ENCODE measurements at regions not wholly inside any gene's neighbourhood (a gene's known extent, or its start where the extent isn't known, plus 50 kb on each side); places are given as distances from the start of the nearest gene placed in this dataset.

DNA sequence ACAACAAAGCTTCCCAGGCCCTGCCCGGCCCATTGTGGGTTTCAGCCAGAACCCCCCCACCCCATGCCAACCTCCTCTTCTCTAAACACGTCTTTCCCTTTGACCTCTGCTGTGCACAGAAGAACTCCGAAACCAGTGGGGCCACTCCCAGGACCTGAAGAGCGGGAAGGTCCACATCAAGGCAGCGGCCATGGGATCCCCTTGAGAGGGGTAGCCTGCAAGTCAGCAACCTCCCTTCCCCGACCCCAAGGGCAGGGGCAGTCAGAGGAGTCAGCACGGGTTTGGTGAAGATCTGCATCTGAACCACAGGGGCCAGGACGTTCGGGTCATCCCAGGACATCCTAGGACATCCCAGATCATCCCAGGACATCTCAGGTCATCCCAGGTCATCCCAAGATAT is 379.9 kb upstream of the IRX4 start:
- TF ChIP-seq, protein P1, sequence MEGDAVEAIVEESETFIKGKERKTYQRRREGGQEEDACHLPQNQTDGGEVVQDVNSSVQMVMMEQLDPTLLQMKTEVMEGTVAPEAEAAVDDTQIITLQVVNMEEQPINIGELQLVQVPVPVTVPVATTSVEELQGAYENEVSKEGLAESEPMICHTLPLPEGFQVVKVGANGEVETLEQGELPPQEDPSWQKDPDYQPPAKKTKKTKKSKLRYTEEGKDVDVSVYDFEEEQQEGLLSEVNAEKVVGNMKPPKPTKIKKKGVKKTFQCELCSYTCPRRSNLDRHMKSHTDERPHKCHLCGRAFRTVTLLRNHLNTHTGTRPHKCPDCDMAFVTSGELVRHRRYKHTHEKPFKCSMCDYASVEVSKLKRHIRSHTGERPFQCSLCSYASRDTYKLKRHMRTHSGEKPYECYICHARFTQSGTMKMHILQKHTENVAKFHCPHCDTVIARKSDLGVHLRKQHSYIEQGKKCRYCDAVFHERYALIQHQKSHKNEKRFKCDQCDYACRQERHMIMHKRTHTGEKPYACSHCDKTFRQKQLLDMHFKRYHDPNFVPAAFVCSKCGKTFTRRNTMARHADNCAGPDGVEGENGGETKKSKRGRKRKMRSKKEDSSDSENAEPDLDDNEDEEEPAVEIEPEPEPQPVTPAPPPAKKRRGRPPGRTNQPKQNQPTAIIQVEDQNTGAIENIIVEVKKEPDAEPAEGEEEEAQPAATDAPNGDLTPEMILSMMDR (IDR thresholded peaks at IDR 0.05; ENCODE audit: control extremely low read depth in 1 of 3, insufficient read depth in 1 of 3, low read depth in 1 of 3, low read length in 3 of 3) = no peak
- TF ChIP-seq POLR2AphosphoS5 (IDR thresholded peaks at IDR 0.05; ENCODE audit: low read depth, low read length) = no peak
- TF ChIP-seq BRCA1 (IDR thresholded peaks at IDR 0.05; ENCODE audit: low read depth, low read length) = no peak
- no peak for TF ChIP-seq TCF12 (IDR thresholded peaks at IDR 0.05; ENCODE audit: low read depth, low read length)
- TF ChIP-seq POLR2A (IDR thresholded peaks at IDR 0.05; ENCODE audit: control extremely low read depth in 1 of 2, low read depth in 2 of 2, low read length in 2 of 2) = no peak
- TF ChIP-seq, protein P2, sequence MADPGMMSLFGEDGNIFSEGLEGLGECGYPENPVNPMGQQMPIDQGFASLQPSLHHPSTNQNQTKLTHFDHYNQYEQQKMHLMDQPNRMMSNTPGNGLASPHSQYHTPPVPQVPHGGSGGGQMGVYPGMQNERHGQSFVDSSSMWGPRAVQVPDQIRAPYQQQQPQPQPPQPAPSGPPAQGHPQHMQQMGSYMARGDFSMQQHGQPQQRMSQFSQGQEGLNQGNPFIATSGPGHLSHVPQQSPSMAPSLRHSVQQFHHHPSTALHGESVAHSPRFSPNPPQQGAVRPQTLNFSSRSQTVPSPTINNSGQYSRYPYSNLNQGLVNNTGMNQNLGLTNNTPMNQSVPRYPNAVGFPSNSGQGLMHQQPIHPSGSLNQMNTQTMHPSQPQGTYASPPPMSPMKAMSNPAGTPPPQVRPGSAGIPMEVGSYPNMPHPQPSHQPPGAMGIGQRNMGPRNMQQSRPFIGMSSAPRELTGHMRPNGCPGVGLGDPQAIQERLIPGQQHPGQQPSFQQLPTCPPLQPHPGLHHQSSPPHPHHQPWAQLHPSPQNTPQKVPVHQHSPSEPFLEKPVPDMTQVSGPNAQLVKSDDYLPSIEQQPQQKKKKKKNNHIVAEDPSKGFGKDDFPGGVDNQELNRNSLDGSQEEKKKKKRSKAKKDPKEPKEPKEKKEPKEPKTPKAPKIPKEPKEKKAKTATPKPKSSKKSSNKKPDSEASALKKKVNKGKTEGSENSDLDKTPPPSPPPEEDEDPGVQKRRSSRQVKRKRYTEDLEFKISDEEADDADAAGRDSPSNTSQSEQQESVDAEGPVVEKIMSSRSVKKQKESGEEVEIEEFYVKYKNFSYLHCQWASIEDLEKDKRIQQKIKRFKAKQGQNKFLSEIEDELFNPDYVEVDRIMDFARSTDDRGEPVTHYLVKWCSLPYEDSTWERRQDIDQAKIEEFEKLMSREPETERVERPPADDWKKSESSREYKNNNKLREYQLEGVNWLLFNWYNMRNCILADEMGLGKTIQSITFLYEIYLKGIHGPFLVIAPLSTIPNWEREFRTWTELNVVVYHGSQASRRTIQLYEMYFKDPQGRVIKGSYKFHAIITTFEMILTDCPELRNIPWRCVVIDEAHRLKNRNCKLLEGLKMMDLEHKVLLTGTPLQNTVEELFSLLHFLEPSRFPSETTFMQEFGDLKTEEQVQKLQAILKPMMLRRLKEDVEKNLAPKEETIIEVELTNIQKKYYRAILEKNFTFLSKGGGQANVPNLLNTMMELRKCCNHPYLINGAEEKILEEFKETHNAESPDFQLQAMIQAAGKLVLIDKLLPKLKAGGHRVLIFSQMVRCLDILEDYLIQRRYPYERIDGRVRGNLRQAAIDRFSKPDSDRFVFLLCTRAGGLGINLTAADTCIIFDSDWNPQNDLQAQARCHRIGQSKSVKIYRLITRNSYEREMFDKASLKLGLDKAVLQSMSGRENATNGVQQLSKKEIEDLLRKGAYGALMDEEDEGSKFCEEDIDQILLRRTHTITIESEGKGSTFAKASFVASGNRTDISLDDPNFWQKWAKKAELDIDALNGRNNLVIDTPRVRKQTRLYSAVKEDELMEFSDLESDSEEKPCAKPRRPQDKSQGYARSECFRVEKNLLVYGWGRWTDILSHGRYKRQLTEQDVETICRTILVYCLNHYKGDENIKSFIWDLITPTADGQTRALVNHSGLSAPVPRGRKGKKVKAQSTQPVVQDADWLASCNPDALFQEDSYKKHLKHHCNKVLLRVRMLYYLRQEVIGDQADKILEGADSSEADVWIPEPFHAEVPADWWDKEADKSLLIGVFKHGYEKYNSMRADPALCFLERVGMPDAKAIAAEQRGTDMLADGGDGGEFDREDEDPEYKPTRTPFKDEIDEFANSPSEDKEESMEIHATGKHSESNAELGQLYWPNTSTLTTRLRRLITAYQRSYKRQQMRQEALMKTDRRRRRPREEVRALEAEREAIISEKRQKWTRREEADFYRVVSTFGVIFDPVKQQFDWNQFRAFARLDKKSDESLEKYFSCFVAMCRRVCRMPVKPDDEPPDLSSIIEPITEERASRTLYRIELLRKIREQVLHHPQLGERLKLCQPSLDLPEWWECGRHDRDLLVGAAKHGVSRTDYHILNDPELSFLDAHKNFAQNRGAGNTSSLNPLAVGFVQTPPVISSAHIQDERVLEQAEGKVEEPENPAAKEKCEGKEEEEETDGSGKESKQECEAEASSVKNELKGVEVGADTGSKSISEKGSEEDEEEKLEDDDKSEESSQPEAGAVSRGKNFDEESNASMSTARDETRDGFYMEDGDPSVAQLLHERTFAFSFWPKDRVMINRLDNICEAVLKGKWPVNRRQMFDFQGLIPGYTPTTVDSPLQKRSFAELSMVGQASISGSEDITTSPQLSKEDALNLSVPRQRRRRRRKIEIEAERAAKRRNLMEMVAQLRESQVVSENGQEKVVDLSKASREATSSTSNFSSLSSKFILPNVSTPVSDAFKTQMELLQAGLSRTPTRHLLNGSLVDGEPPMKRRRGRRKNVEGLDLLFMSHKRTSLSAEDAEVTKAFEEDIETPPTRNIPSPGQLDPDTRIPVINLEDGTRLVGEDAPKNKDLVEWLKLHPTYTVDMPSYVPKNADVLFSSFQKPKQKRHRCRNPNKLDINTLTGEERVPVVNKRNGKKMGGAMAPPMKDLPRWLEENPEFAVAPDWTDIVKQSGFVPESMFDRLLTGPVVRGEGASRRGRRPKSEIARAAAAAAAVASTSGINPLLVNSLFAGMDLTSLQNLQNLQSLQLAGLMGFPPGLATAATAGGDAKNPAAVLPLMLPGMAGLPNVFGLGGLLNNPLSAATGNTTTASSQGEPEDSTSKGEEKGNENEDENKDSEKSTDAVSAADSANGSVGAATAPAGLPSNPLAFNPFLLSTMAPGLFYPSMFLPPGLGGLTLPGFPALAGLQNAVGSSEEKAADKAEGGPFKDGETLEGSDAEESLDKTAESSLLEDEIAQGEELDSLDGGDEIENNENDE (IDR thresholded peaks at IDR 0.05; ENCODE audit: insufficient replicate concordance, low read length) = no peak
- no peak for TF ChIP-seq JUND (IDR thresholded peaks at IDR 0.05; ENCODE audit: low read length)
- no peak for TF ChIP-seq KDM1A (IDR thresholded peaks at IDR 0.05; ENCODE audit: borderline replicate concordance, low read length)
- TF ChIP-seq EGR1 (IDR thresholded peaks at IDR 0.05; ENCODE audit: borderline replicate concordance, low read depth, low read length) = no peak
- no peak for TF ChIP-seq SIX5 (IDR thresholded peaks at IDR 0.05; ENCODE audit: low read depth, low read length)
- no peak for TF ChIP-seq TAF1 (IDR thresholded peaks at IDR 0.05; ENCODE audit: low read depth, low read length)
- TF ChIP-seq, protein P3, sequence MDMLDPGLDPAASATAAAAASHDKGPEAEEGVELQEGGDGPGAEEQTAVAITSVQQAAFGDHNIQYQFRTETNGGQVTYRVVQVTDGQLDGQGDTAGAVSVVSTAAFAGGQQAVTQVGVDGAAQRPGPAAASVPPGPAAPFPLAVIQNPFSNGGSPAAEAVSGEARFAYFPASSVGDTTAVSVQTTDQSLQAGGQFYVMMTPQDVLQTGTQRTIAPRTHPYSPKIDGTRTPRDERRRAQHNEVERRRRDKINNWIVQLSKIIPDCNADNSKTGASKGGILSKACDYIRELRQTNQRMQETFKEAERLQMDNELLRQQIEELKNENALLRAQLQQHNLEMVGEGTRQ (IDR thresholded peaks at IDR 0.05; ENCODE audit: low read length) = no peak
- TF ChIP-seq CHD1 (IDR thresholded peaks at IDR 0.05; ENCODE audit: low read depth, low read length) = no peak
- TF ChIP-seq GABPA (IDR thresholded peaks at IDR 0.05; ENCODE audit: borderline replicate concordance, insufficient read depth, low read length) = no peak

Data from H1 (cell line).